Fibroblast of the aortic adventitia (primary cell): ENCODE measurements at regions not wholly inside any gene's neighbourhood (a gene's known extent, or its start where the extent isn't known, plus 50 kb on each side); places are given as distances from the start of the nearest gene placed in this dataset.
"Not testable (repeated sequence)": the region's sequence is repeated elsewhere in the genome, so short reads cannot be mapped to it uniquely, and the experiment has no call there.

Source experiments
- DNase-seq: peaks from one replicate; pipeline ENCODE4 v3.0.0-alpha.2; 2010; ENCODE audit warnings: low read depth
- H3K4me3 ChIP-seq: 2 replicates; pipeline ENCODE4 v1.5.1; 2011; ENCODE audit warnings: low read depth, mild to moderate bottlenecking, control low read depth, low read length, moderate library complexity
- CTCF ChIP-seq: IDR thresholded peaks from 2 replicates; pipeline ENCODE4 v1.5.1; 2011; ENCODE audit warnings: mild to moderate bottlenecking, low read length, control low read depth, inconsistent platforms; ENCODE audit not compliant: insufficient read depth

GRCh38 chr10:63675171-63675570 lies 154.0 kb downstream of the REEP3 start:
- DNase-seq, result peak; percentile 77
- no peak overlapping the region for H3K4me3 ChIP-seq
- TF ChIP-seq CTCF, result no peak

GRCh38 chr10:63677001-63677400 lies 155.8 kb downstream of the REEP3 start:
- no peak for DNase-seq
- no peak overlapping the region for H3K4me3 ChIP-seq
- TF ChIP-seq CTCF, result no peak

DNA sequence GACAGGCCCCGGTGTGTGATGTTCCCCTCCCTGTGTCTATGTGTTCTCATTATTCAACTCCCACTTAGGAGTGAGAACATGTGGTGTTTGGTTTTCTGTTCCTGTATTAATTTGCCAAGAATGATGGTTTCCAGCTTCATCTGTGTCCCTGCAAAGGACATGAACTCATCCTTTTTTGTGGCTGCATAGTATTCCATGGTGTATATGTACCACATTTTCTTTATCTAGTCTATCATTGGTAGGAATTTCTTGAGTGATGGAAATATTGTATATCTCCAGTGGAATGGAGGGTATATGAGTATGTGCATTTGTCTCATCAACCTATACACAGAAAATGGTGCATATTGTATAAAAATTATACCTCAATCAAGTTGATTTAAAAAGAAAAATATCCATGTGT lies 159.3 kb downstream of the REEP3 start:
- DNase-seq, H3K4me3 ChIP-seq: not testable (repeated sequence)

- H3K4me3 ChIP-seq, result no peak overlapping the region
- DNase-seq, result peak; percentile 100
- TF ChIP-seq CTCF, result no peak
Observed at GRCh38 chr10:63681993-63682697, 160.9 kb downstream of the REEP3 start.

GRCh38 chr10:63682698-63683052 lies 161.5 kb downstream of the REEP3 start:
- not testable (repeated sequence) for H3K4me3 ChIP-seq, DNase-seq

- TF ChIP-seq CTCF, result no peak
Observed at GRCh38 chr10:63683223-63683622, 162.0 kb downstream of the REEP3 start.

GRCh38 chr10:63683686-63684085 lies 162.5 kb downstream of the REEP3 start:
- no peak for TF ChIP-seq CTCF
- no peak overlapping the region for H3K4me3 ChIP-seq
- DNase-seq, result no peak

More at GRCh38 chr10:63683223-63683622, 162.0 kb downstream of the REEP3 start:
- no peak for DNase-seq
- H3K4me3 ChIP-seq, result no peak overlapping the region

DNA sequence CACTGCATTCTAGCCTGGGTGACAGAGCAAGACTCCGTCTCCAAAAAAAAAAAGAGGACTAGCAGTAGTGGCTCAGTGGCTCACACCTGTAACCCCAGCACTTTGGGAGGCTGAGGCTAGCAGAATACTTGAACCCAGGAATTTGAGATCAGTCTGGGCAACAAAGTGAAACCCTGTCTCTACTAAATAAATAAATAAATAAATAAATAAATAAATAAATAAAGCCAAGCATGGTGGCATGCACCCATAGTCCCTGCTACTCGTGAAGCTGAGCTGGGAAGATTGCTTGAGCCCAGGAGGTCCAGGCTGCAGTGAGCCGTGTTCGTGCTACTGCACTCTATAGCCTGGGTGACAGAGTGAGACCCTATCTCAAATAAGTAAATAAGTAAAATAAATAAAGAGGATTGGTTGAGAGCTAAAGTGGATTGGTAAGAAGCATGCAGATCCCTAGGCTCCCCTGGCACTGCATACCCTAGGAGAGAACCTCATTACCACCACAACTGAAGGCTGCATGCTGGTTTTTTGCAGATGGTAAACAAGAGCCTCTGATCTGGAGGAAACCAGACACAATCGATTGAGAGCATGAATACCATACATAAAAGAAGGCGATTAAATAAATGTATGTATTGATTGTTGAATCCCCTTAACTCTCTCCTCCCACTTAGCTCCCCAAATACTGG lies 163.2 kb downstream of the REEP3 start:
- no peak for DNase-seq
- TF ChIP-seq CTCF, result no peak
- no peak overlapping the region for H3K4me3 ChIP-seq
